HG02588 (cell line): ENCODE measurements at regions not wholly inside any gene's neighbourhood (a gene's known extent, or its start where the extent isn't known, plus 50 kb on each side); places are given as distances from the start of the nearest gene placed in this dataset.
"Not testable (repeated sequence)": the region's sequence is repeated elsewhere in the genome, so short reads cannot be mapped to it uniquely, and the experiment has no call there.

Experiments
- ATAC-seq: cut with Tn5 transposase; IDR thresholded peaks from one replicate; pipeline ENCODE4 v1.9.1; 2021; ENCODE audit warnings: mild to moderate bottlenecking, moderate library complexity; ENCODE audit not compliant: unreplicated experiment

DNA sequence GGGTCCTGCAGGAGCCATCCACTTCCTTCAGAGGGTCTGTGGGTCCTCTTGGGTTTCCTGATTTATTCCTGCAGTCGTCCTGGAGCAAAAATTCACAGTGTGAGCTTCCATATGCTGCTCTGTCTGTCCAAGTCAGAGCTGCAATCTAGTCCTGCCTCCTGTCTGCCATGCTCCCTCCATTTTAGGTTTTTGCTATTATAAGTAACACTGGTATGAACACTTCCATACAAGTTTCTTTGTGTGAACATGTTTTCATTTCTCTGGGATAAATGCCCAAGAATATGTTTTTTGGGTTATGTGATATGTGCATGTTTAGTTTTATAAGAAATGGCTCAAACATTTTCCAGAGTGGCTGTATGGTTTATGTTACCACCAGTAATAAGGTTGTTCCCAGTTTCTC lies 188.1 kb downstream of the ACTR3B start:
- no peak for ATAC-seq

DNA sequence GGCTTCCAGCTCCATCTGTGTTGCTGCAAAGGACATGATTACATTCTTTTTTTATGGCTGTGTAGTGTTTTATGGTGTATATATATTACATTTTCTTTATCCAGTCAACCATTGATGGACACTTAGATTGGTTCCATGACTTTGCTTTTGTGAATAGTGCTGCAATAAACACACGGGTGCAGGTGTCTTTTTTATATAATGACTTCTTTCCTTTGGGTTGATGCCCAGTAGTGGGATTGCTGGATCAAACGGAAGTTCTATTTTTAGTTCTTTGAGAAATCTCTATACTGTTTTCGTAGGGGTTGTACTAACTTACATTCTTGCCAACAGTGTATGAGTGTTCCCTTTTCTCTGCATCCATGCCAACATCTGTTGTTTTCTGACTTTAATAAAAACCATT lies 189.7 kb downstream of the ACTR3B start:
- ATAC-seq: no peak

DNA sequence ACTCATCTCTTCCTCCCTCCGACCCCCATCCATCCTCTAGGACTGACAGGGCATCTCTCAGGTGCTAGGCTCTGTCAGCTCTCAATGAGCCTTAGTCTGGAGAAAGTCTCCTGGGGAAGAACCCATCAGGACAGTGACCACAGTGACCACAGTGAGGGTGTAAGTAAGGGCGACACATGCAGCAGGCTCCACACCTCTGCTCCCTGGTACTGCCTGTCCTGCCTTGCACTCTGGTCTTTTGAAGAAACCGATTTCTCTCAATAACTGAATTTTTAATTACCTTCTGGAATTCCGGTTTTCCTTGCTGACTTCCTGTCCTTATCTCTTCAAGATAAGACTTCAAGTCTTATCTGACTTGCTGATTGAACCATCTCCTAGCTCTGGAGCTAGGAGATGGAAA lies 190.2 kb downstream of the ACTR3B start:
- no peak for ATAC-seq

DNA sequence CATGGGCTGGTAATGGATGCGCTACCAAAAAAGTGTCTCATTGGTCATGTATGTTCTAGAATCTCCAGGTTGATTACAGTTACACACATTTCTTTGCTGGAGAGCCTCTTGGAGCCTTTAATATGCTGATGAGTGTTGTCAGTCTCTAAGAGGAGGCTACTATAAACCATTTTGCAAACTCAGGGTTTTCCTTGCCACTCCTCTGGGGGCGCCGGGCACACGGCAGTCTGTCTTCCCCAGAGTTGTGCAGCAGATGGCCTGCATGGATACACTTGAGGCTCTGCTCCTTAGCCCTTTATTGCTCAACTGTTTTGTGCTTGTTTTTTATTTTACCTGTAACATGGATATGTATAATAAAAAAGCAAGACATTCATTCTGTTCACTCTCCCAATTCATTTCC lies 196.5 kb downstream of the ACTR3B start:
- no peak for ATAC-seq

DNA sequence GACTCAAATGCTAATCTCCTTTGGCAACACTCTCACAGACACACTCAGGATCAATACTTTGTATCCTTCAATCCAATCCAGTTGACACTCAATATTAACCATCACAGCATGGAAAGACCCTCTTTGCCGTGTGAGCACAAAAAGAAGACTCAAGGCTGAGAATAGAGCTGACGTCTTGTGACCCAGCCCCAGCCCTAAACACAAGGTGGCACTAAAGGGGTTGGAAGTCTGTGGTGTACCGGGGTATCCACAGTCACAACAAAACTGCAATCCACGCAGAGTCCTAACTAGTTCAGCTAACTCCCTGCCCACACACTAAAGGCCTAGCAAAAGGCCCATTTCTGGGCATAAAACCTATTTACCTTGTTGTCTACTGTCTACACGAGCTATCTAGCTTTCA lies 200.1 kb downstream of the ACTR3B start:
- ATAC-seq: no peak

DNA sequence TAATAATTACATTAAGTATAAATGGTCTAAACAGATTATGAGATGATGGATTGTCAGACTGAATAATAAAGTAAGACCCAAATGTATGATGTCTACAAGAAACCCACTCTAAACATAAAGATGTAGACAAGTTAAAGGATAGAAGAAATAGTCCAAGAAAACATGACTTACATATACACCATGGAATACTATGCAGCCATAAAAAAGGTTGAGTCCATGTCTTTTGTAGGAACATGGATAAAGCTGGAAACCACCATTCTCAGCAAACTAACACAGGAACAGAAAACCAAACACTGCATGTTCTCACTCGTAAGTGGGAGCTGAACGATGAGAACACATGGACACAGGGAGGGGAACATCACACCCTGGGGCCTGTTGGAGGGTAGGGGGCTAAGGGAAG lies 202.2 kb downstream of the ACTR3B start:
- not testable (repeated sequence) for ATAC-seq

- ATAC-seq: no peak
Measured at GRCh38 chr7:152966189-152966588, 206.6 kb downstream of the ACTR3B start.

GRCh38 chr7:152967958-152968357 lies 208.4 kb downstream of the ACTR3B start:
- no peak for ATAC-seq

DNA sequence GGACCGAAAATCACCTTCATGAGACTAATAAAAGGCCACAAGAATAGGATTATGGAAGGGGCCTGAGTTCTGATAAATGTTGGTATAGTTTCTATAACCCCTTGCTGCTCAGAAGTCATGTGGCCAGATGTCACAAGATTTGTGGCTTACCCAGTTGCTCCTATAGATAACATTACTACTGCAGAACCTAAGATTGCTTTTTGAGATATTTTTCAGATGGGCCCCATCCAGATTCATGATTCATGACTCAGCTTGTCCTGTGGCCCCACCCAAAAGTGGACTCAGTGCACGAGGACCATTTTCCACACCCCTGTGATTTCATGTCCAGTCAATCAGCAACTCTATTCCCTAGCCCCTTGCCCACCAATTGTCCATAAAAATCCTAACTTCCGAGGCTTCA lies 209.0 kb downstream of the ACTR3B start:
- no peak for ATAC-seq

GRCh38 chr7:152969335-152969734 lies 209.8 kb downstream of the ACTR3B start:
- no peak for ATAC-seq

DNA sequence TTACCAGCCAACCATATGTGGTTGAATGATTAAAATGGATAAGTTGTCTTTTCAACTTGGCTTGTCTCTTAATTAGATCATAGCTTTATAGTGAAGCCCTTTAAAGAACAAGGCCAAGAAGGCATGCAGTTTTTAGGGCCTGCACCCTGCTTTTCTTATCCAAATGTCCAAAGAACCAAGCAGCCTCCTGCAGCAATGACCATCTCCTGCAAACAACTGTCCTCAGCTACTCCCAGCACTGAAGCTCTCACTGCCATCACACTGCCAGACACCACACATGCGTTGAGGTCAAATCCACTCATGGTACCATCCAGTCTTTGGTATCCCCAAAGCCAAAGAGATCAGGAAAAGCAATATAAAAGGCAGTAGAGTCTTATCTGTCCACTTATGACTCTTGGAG lies 210.3 kb downstream of the ACTR3B start:
- no peak for ATAC-seq

GRCh38 chr7:152970481-152970880 lies 210.9 kb downstream of the ACTR3B start:
- ATAC-seq: no peak

DNA sequence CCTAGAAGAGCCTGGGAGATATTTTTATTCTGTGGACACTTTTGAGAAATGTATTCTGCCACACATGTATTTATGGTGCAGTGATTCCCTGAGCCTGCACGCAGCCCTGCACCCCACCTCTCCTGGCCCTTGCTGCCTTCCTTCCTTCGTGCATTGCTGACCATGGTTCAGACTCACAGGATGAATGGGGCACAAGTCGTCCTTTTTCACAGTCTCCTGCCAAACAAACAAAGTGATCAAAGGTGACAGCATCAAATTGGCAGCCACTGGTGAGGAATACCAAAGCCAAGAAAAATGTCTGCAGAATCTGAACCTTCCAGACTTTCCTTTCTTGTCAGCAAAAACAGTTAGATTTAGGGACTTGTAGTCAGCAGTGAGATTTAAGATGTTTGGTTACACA lies 215.0 kb downstream of the ACTR3B start:
- no peak for ATAC-seq

DNA sequence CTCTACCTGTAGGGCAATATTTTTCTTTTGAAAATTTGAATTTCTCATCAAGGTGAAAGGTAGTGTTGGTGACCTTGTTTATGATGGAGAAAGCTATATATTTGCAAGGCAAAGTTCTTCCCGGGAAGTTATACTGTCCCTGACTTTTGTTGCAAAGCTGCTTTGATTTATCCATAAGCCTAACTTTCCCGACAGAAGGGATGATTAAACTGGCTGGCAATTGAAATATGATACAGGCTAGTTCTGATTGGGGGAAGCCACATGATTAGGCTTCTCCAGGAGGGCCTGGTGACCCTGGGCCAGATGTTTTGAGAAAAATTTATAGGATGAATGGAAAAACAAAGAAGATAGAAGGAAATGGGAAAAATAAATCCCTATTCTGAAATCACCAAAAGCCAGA lies 215.5 kb downstream of the ACTR3B start:
- no peak for ATAC-seq

- no peak for ATAC-seq
Measured at GRCh38 chr7:152979376-152979775, 219.8 kb downstream of the ACTR3B start.

DNA sequence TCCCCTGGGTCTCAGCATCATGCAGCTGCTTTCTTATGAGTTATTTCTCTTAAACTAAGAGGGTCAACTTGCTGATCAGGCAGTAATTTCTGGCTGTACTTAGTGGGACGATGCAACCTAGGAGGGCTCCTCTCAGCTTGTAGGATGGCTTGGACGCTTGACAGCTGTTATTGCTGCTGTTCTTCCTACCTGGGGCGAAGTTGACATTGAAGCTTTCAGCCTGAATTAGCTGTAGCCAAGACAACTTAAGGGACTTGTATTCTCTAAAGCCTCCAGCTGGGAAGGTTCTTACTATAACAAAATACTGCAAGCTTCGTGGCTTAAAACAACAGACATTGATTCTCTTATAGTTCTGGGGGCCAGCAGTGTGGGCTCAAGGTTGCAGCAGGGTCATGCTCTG lies 224.9 kb downstream of the ACTR3B start:
- no peak for ATAC-seq

DNA sequence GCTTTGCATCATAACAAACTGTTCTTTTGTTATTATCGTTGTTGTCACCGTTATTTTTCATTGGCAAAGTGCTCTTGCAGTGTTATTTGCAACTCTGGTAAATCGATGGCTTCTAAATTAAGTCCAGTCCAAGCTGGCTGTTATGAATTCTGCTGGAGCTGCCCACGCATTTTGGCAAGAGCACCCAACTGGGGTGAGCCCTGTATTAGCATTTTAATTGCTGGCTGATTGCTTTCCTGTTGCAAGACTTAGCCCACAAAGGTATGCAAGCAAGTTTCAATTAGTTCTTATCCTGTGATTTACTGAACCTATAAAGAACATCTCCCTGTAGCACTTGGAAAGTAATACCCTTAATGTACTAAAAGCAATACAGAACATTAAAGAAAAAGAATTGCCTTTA lies 226.8 kb downstream of the ACTR3B start:
- ATAC-seq: no peak

GRCh38 chr7:152987656-152988055 lies 228.1 kb downstream of the ACTR3B start:
- no peak for ATAC-seq

- ATAC-seq: no peak
Measured at GRCh38 chr7:152989889-152990380, 230.4 kb downstream of the ACTR3B start.

GRCh38 chr7:152998420-152998819 lies 238.9 kb downstream of the ACTR3B start:
- no peak for ATAC-seq

GRCh38 chr7:153002115-153002514 lies 242.6 kb downstream of the ACTR3B start:
- no peak for ATAC-seq

DNA sequence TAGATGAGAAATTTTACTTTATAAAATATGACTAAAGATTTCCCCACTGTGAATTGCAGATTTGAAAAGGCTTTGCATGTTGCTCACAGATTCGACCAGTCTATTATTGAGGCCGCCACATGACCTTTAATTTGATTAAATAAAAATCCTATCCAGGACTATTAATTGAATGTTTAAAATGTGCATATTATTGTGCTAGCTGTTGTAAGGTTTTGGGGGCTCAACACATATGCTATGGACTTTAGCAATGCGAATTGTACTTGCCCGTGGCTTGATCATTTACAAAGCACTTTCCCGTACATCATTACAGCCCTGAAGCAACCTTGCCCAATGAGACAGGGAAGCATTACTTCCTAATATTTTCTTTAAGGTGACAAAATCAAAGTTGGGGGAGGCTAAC lies 243.0 kb downstream of the ACTR3B start:
- ATAC-seq: no peak

GRCh38 chr7:153004341-153004740 lies 244.8 kb downstream of the ACTR3B start:
- no peak for ATAC-seq
